ENCODE measurements at regions not wholly inside any gene's neighbourhood (a gene's known extent, or its start where the extent isn't known, plus 50 kb on each side); places are given as distances from the start of the nearest gene placed in this dataset.

DNA sequence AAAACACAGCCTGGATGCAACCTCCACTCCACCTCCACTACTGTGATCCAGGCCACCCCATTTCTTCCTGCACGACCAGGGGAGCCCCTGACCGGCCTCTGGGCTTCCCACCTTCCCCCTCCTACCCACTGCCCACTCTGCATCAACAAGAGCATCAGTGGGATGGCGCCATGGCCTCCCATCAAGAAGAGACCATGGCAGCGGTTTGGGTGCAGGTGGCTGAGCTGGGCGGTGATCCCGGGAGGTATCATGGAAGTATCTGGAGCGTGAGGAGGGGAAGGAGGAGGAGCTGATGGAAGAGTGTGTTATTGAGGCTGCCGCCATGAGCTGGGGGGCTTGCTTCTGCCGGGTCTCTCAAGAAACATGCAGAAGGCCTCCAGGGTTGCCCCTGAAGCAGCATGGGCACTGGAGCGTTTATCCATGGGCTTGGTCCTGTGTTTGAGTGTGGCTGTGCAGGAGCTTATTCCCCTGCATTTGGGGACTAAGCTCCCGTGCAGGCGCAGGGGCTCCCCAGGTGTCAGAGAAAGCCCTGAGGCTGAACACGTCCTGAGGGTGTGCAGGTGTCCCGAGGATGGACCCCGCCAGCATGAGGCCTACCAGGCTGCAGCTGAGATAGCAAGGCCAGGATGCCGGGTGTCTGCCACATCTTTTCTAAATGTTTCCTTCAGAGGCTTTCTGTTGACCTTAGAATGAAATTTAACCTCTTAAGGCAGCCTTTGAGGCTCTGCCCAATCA is 99.2 kb upstream of the PCBD1 start:
- TF ChIP-seq, protein P1, sequence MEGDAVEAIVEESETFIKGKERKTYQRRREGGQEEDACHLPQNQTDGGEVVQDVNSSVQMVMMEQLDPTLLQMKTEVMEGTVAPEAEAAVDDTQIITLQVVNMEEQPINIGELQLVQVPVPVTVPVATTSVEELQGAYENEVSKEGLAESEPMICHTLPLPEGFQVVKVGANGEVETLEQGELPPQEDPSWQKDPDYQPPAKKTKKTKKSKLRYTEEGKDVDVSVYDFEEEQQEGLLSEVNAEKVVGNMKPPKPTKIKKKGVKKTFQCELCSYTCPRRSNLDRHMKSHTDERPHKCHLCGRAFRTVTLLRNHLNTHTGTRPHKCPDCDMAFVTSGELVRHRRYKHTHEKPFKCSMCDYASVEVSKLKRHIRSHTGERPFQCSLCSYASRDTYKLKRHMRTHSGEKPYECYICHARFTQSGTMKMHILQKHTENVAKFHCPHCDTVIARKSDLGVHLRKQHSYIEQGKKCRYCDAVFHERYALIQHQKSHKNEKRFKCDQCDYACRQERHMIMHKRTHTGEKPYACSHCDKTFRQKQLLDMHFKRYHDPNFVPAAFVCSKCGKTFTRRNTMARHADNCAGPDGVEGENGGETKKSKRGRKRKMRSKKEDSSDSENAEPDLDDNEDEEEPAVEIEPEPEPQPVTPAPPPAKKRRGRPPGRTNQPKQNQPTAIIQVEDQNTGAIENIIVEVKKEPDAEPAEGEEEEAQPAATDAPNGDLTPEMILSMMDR (IDR thresholded peaks at IDR 0.05) = no peak
- TF ChIP-seq EP300 (IDR thresholded peaks at IDR 0.05) = no peak
- TF ChIP-seq POLR2AphosphoS5 (IDR thresholded peaks at IDR 0.05) = no peak
- no peak for TF ChIP-seq POLR2A (IDR thresholded peaks at IDR 0.05; ENCODE audit: low read depth)
